ENCODE measurements at regions not wholly inside any gene's neighbourhood (a gene's known extent, or its start where the extent isn't known, plus 50 kb on each side); places are given as distances from the start of the nearest gene placed in this dataset.

- Histone ChIP-seq H2AFZ (ENCODE audit: low read depth) (no peak overlapping the region), H3K9me3 (no peaks in the 10 kb centered on the region), H3K4me2 (no peak overlapping the region), H3K27me3 (ENCODE audit: insufficient read depth) (peaks cover 9% of the 10 kb centered on the region; the same call in 1 of the 2 replicates), H4K20me1 (ENCODE audit: insufficient read depth) (no peaks in the 10 kb centered on the region), H3K4me1 (ENCODE audit: control insufficient read depth in 1 of 2, insufficient read depth in 2 of 2, low read depth in 1 of 2, low read length in 1 of 2) (peaks cover 0 to 16% of the 10 kb centered on the region in 2 experiments; a peak in 2 of 4 replicates), H3K36me3 (replicated peaks in 1 of 2; ENCODE audit: control insufficient read depth in 1 of 2, insufficient read depth in 2 of 2, low read length in 1 of 2) (no peaks in the 10 kb centered on the region), H3K9me2 (no peaks in the 10 kb centered on the region), H3K4me3 (ENCODE audit: low read depth in 2 of 2, low read length in 1 of 2) (no peak overlapping the region), H3K9ac (no peak overlapping the region), H3K27ac (ENCODE audit: low read depth in 2 of 2, low read length in 1 of 2) (no peak overlapping the region), H3K79me2 (ENCODE audit: insufficient read depth) (no peaks in the 10 kb centered on the region), H3F3A (replicated peaks; ENCODE audit: insufficient read depth) (no peaks in the 10 kb centered on the region)
- TF ChIP-seq CTCF (IDR thresholded peaks at IDR 0.05), result no peak
- TF ChIP-seq SIN3A (IDR thresholded peaks at IDR 0.05; ENCODE audit: borderline replicate concordance, low read depth, low read length), result no peak
- no peak for TF ChIP-seq NFIC (IDR thresholded peaks at IDR 0.05; ENCODE audit: borderline replicate concordance)
- TF ChIP-seq TCF12 (IDR thresholded peaks at IDR 0.05), result no peak
- TF ChIP-seq GABPA (IDR thresholded peaks at IDR 0.05; ENCODE audit: low read depth), result no peak
- TF ChIP-seq ZBTB33 (IDR thresholded peaks at IDR 0.05; ENCODE audit: borderline replicate concordance, low read depth), result no peak
- TF ChIP-seq FOXM1 (IDR thresholded peaks at IDR 0.05; ENCODE audit: low read depth), result no peak
- no peak for TF ChIP-seq CHD2 (IDR thresholded peaks at IDR 0.05; ENCODE audit: low read length, partially characterized antibody)
- no peak for TF ChIP-seq NRF1 (IDR thresholded peaks at IDR 0.05; ENCODE audit: low read depth, low read length)
- TF ChIP-seq SMC3 (IDR thresholded peaks at IDR 0.05; ENCODE audit: low read depth, low read length), result no peak
- TF ChIP-seq POLR2AphosphoS5 (IDR thresholded peaks at IDR 0.05; ENCODE audit: low read depth, low read length), result no peak
- no peak for TF ChIP-seq MEF2A (IDR thresholded peaks at IDR 0.05; ENCODE audit: borderline replicate concordance, low read depth)
- ChIA-PET CTCF (interaction anchor here (0.7 to 1.2 kb wide), 2 partner anchors 14 to 158 kb away, joined by 3 read pairs; no protein-coding TSS in a partner anchor), POLR2A (no interaction called here)
- WGBS (ENCODE audit: low lambda C conversion rate), result 39% methylated on average over 2 of the region's 2 CpGs
- DNase-seq, result no peak
Observed at GRCh38 chr15:69888406-69888805, 209.3 kb downstream of the TLE3 start.

GRCh38 chr15:69891070-69891536, 206.6 kb downstream of the TLE3 start:
- H3K27ac ChIP-seq (ENCODE audit: low read depth in 2 of 2, low read length in 1 of 2), result no peak overlapping the region
- H4K20me1 ChIP-seq (ENCODE audit: insufficient read depth), result no peaks in the 10 kb centered on the region
- H3K4me2 ChIP-seq, result no peak overlapping the region
- H3F3A ChIP-seq (replicated peaks; ENCODE audit: insufficient read depth), result no peaks in the 10 kb centered on the region
- 60% methylated on average over 5 of the region's 5 CpGs for WGBS (ENCODE audit: low lambda C conversion rate)
- no peaks in the 10 kb centered on the region for H3K79me2 ChIP-seq (ENCODE audit: insufficient read depth)
- DNase-seq, result no peak
- H3K27me3 ChIP-seq (ENCODE audit: insufficient read depth), result peaks cover 9% of the 10 kb centered on the region; the same call in 1 of the 2 replicates
- H3K9ac ChIP-seq, result no peak overlapping the region
- POLR2A ChIA-PET, result interaction anchor here (0.6 kb wide), 1 partner anchor 202 kb away, joined by 3 read pairs; no protein-coding TSS in a partner anchor
- H3K36me3 ChIP-seq (replicated peaks in 1 of 2; ENCODE audit: control insufficient read depth in 1 of 2, insufficient read depth in 2 of 2, low read length in 1 of 2), result no peaks in the 10 kb centered on the region
- CTCF ChIA-PET, result interaction anchor here (1.9 kb wide), 1 partner anchor 14 kb away, joined by 9 read pairs; no protein-coding TSS in a partner anchor
- H3K4me1 ChIP-seq (ENCODE audit: control insufficient read depth in 1 of 2, insufficient read depth in 2 of 2, low read depth in 1 of 2, low read length in 1 of 2), result peaks cover 0 to 30% of the 10 kb centered on the region in 2 experiments; a peak in 2 of 4 replicates
- no peaks in the 10 kb centered on the region for H3K9me2 ChIP-seq
- H3K9me3 ChIP-seq, result no peaks in the 10 kb centered on the region
- TF ChIP-seq TAF1 (IDR thresholded peaks at IDR 0.05; ENCODE audit: borderline replicate concordance, low read depth, low read length) (no peak), RXRA (IDR thresholded peaks at IDR 0.05; ENCODE audit: borderline replicate concordance, low read depth) (no peak), TEAD4 (IDR thresholded peaks at IDR 0.05; ENCODE audit: borderline replicate concordance, insufficient read depth) (no peak), FOXJ3 (CRISPR knock-in tag; IDR thresholded peaks at IDR 0.05) (no peak), GABPA (IDR thresholded peaks at IDR 0.05; ENCODE audit: low read depth) (no peak), POLR2AphosphoS5 (IDR thresholded peaks at IDR 0.05; ENCODE audit: low read depth, low read length) (no peak), GATA2 (CRISPR knock-in tag; IDR thresholded peaks at IDR 0.05) (no peak), SIN3A (IDR thresholded peaks at IDR 0.05; ENCODE audit: borderline replicate concordance, low read depth, low read length) (no peak), USF2 (IDR thresholded peaks at IDR 0.05; ENCODE audit: borderline replicate concordance, low read depth, low read length) (no peak), FOXM1 (IDR thresholded peaks at IDR 0.05; ENCODE audit: low read depth) (no peak), MAX (IDR thresholded peaks at IDR 0.05; ENCODE audit: low read depth) (no peak)
- no peak overlapping the region for H3K4me3 ChIP-seq (ENCODE audit: low read depth in 2 of 2, low read length in 1 of 2)
- no peak overlapping the region for H2AFZ ChIP-seq (ENCODE audit: low read depth)

Data from SK-N-SH (cell line).